ENCODE measurements at regions not wholly inside any gene's neighbourhood (a gene's known extent, or its start where the extent isn't known, plus 50 kb on each side); places are given as distances from the start of the nearest gene placed in this dataset.

- TF ChIP-seq CTCF (IDR thresholded peaks at IDR 0.05) = no peak
- intact Hi-C loops (cut with DNase I) = no loop called here
- H3K36me3 ChIP-seq = no peaks in the 10 kb centered on the region
- no peaks in the 10 kb centered on the region for H3K9me3 ChIP-seq
- ATAC-seq = no peak
- WGBS, 2 donors = 72 to 83% methylated on average over 3 of the region's 3 CpGs
- DNase-seq = no peak
- H3K4me1 ChIP-seq = no peaks in the 10 kb centered on the region
- no peak overlapping the region for H3K27ac ChIP-seq
- no peaks in the 10 kb centered on the region for H3K27me3 ChIP-seq
- H3K4me3 ChIP-seq = no peak overlapping the region
These were observed 669.0 kb upstream of the CDH7 start for GRCh38 chr18:65081786-65082185.

GRCh38 chr18:65073060-65073550 lies 677.7 kb upstream of the CDH7 start:
- TF ChIP-seq CTCF (IDR thresholded peaks at IDR 0.05) = no peak
- H3K36me3 ChIP-seq = no peaks in the 10 kb centered on the region
- H3K4me1 ChIP-seq = no peaks in the 10 kb centered on the region
- no peak overlapping the region for H3K4me3 ChIP-seq
- H3K27ac ChIP-seq = no peak overlapping the region
- H3K27me3 ChIP-seq = no peaks in the 10 kb centered on the region
- DNase-seq (no peak), ATAC-seq (no peak)
- H3K9me3 ChIP-seq = peaks cover 0 to 4% (median 0%) of the 10 kb centered on the region in 11 donors
- intact Hi-C loops (cut with DNase I) = no loop called here
- 82 to 87% methylated on average over 3 of the region's 3 CpGs for whole genome bisulfite sequencing, 2 donors

GRCh38 chr18:65057439-65058083 lies 693.3 kb upstream of the CDH7 start:
- 21 to 24% methylated on average over 9 of the region's 9 CpGs for WGBS, 2 donors
- Histone ChIP-seq H3K4me1 (peaks cover 0 to 8% (median 0%) of the 10 kb centered on the region in 9 donors), H3K4me3 (peak overlapping the region in 6 of 10 donors; percentile 5 to 44 (median 26)), H3K27ac (peak overlapping the region in 4 of 10 donors; percentile 11 to 48 (median 30)), H3K36me3 (no peaks in the 10 kb centered on the region), H3K27me3 (no peaks in the 10 kb centered on the region), H3K9me3 (peaks cover 0 to 10% (median 0%) of the 10 kb centered on the region in 11 donors)
- TF ChIP-seq CTCF (IDR thresholded peaks at IDR 0.05) = no peak
- no peak for DNase-seq
- intact Hi-C loops (cut with DNase I) = loop anchor here in 1 of 10 donors (10.0 kb wide), 1 partner anchor 63 kb away; no protein-coding TSS in a partner anchor
- ATAC-seq = peak in 6 of 8 donors; percentile 11 to 67 (median 55)

- ATAC-seq = no peak
- Histone ChIP-seq H3K36me3 (no peaks in the 10 kb centered on the region), H3K4me1 (peaks cover 0 to 8% (median 0%) of the 10 kb centered on the region in 9 donors), H3K4me3 (no peak overlapping the region), H3K27me3 (no peaks in the 10 kb centered on the region), H3K9me3 (peaks cover 0 to 10% (median 0%) of the 10 kb centered on the region in 11 donors), H3K27ac (no peak overlapping the region)
- TF ChIP-seq CTCF (IDR thresholded peaks at IDR 0.05) = no peak
- DNase-seq = no peak
- intact Hi-C loops (cut with DNase I) = loop anchor here in 1 of 10 donors (10.0 kb wide), 1 partner anchor 62 kb away; no protein-coding TSS in a partner anchor
- WGBS, 2 donors = 39 to 43% methylated on average over 2 of the region's 2 CpGs
These were observed 694.2 kb upstream of the CDH7 start for GRCh38 chr18:65056575-65056974.

Measured in heart right ventricle (tissue), 16 donors.